ENCODE measurements at regions not wholly inside any gene's neighbourhood (a gene's known extent, or its start where the extent isn't known, plus 50 kb on each side); places are given as distances from the start of the nearest gene placed in this dataset.

DNA sequence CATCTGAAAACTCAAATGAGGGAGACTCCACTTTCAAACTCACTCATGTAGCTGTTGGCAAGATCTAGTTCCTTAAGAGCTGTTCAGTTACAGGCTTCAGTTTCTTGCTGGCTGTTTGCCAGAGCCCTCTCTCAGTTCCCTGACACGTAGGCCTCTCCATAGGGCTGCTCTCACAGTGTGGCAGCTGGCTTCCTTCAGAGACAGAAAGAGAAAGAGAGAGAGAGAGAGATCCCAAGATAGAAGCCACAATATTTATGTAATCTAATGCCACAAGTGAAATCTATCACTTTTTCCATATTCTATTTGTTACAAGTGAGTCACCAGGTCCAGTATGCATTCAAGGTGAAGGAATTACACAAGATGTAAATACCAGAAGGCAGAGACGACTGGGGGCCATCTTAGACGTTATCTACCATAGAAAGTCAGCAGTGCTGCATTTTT is 168.8 kb downstream of the RCN1 start:
- no peaks in the 10 kb centered on the region for H3K4me1 ChIP-seq
- in situ Hi-C loops (cut with MboI; ENCODE audit: low sequenced_read_pairs in 4 of 4) (no loop called here), intact Hi-C loops (cut with DNase I; ENCODE audit: low total_unique reads) (no loop called here)
- no peaks in the 10 kb centered on the region for H3K9me3 ChIP-seq
- no peaks in the 10 kb centered on the region for H3K27me3 ChIP-seq
- no peak overlapping the region for H3K4me3 ChIP-seq
- TF ChIP-seq, protein P1, sequence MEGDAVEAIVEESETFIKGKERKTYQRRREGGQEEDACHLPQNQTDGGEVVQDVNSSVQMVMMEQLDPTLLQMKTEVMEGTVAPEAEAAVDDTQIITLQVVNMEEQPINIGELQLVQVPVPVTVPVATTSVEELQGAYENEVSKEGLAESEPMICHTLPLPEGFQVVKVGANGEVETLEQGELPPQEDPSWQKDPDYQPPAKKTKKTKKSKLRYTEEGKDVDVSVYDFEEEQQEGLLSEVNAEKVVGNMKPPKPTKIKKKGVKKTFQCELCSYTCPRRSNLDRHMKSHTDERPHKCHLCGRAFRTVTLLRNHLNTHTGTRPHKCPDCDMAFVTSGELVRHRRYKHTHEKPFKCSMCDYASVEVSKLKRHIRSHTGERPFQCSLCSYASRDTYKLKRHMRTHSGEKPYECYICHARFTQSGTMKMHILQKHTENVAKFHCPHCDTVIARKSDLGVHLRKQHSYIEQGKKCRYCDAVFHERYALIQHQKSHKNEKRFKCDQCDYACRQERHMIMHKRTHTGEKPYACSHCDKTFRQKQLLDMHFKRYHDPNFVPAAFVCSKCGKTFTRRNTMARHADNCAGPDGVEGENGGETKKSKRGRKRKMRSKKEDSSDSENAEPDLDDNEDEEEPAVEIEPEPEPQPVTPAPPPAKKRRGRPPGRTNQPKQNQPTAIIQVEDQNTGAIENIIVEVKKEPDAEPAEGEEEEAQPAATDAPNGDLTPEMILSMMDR (IDR thresholded peaks at IDR 0.05 in 4 of 5, conservative IDR thresholded peaks at IDR 0.05 in 1 of 5): no peak
- no peak for TF ChIP-seq POLR2A (IDR thresholded peaks at IDR 0.05)
- no peak overlapping the region for H3K27ac ChIP-seq
- ATAC-seq (no peak), DNase-seq (no peak)
- H3K36me3 ChIP-seq: no peaks in the 10 kb centered on the region

- intact Hi-C loops (cut with DNase I; ENCODE audit: low total_unique reads): no loop called here
- H3K27me3 ChIP-seq: no peaks in the 10 kb centered on the region
- no peaks in the 10 kb centered on the region for H3K9me3 ChIP-seq
- no peak overlapping the region for H3K27ac ChIP-seq
- DNase-seq (no peak), ATAC-seq (no peak)
- no peaks in the 10 kb centered on the region for H3K36me3 ChIP-seq
- in situ Hi-C loops (cut with MboI; ENCODE audit: low sequenced_read_pairs in 4 of 4): no loop called here
- H3K4me3 ChIP-seq: no peak overlapping the region
- no peaks in the 10 kb centered on the region for H3K4me1 ChIP-seq
- TF ChIP-seq, protein P1 (IDR thresholded peaks at IDR 0.05 in 4 of 5, conservative IDR thresholded peaks at IDR 0.05 in 1 of 5): no peak
- no peak for TF ChIP-seq POLR2A (IDR thresholded peaks at IDR 0.05)
These were observed 171.5 kb downstream of the RCN1 start for GRCh38 chr11:32262367-32262766.

DNA sequence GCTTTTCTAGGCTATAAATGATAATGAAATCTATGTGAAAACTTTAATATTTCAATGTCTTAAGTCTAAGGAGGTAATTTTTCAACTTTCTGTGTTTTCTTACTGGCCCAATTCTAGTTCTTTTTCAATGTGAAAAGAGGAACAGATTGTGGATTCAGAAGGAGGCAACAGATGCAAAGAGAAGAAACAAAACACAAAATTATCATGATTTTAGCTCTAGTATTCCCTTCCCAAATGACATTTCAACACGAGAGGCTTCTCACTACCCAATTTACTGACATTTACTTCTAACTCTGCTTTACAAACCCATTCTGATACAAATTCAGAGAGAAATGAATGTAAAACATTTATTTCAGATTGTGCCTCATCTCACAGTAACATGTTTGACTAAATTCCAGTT is 169.4 kb downstream of the WT1 start:
- H3K27me3 ChIP-seq: no peaks in the 10 kb centered on the region
- no peaks in the 10 kb centered on the region for H3K36me3 ChIP-seq
- intact Hi-C loops (cut with DNase I; ENCODE audit: low total_unique reads) (no loop called here), in situ Hi-C loops (cut with MboI; ENCODE audit: low sequenced_read_pairs in 4 of 4) (no loop called here)
- H3K27ac ChIP-seq: no peak overlapping the region
- no peaks in the 10 kb centered on the region for H3K9me3 ChIP-seq
- no peaks in the 10 kb centered on the region for H3K4me1 ChIP-seq
- ATAC-seq (no peak), DNase-seq (no peak)
- no peak for TF ChIP-seq POLR2A (IDR thresholded peaks at IDR 0.05)
- TF ChIP-seq, protein P1 (IDR thresholded peaks at IDR 0.05 in 4 of 5, conservative IDR thresholded peaks at IDR 0.05 in 1 of 5): no peak
- H3K4me3 ChIP-seq: no peak overlapping the region

GRCh38 chr11:32266601-32267000 is 168.7 kb downstream of the WT1 start:
- Histone ChIP-seq H3K36me3 (no peaks in the 10 kb centered on the region), H3K4me1 (no peaks in the 10 kb centered on the region), H3K27ac (no peak overlapping the region), H3K9me3 (no peaks in the 10 kb centered on the region), H3K4me3 (no peak overlapping the region), H3K27me3 (no peaks in the 10 kb centered on the region)
- in situ Hi-C loops (cut with MboI; ENCODE audit: low sequenced_read_pairs in 4 of 4) (no loop called here), intact Hi-C loops (cut with DNase I; ENCODE audit: low total_unique reads) (no loop called here)
- ATAC-seq (no peak), DNase-seq (no peak)
- TF ChIP-seq POLR2A (IDR thresholded peaks at IDR 0.05): no peak
- TF ChIP-seq, protein P1 (IDR thresholded peaks at IDR 0.05 in 4 of 5, conservative IDR thresholded peaks at IDR 0.05 in 1 of 5): no peak

GRCh38 chr11:32267679-32268187 is 167.6 kb downstream of the WT1 start:
- DNase-seq (no peak), ATAC-seq (no peak)
- no peaks in the 10 kb centered on the region for H3K9me3 ChIP-seq
- intact Hi-C loops (cut with DNase I; ENCODE audit: low total_unique reads): no loop called here
- H3K27me3 ChIP-seq: no peaks in the 10 kb centered on the region
- in situ Hi-C loops (cut with MboI; ENCODE audit: low sequenced_read_pairs in 4 of 4): no loop called here
- H3K4me3 ChIP-seq: no peak overlapping the region
- no peaks in the 10 kb centered on the region for H3K4me1 ChIP-seq
- no peak for TF ChIP-seq POLR2A (IDR thresholded peaks at IDR 0.05)
- TF ChIP-seq, protein P1 (IDR thresholded peaks at IDR 0.05 in 4 of 5, conservative IDR thresholded peaks at IDR 0.05 in 1 of 5): no peak
- no peak overlapping the region for H3K27ac ChIP-seq
- no peaks in the 10 kb centered on the region for H3K36me3 ChIP-seq

All from gastrocnemius medialis (tissue), 4 donors.